OCI-LY1 (cell line): ENCODE measurements at regions not wholly inside any gene's neighbourhood (a gene's known extent, or its start where the extent isn't known, plus 50 kb on each side); places are given as distances from the start of the nearest gene placed in this dataset.

Experiments used
- CTCF ChIP-seq: fragments of 200-600 bp; sonication (generic), shearing (Covaris generic); IDR thresholded peaks from 2 replicates; pipeline ENCODE4 v1.5.1; 2017; ENCODE audit warnings: mild to moderate bottlenecking, antibody characterized with exemption, low read length, moderate library complexity, mixed read lengths
- EZH2 ChIP-seq: fragments of 200-600 bp; sonication (generic), shearing (Covaris generic); IDR thresholded peaks from 2 replicates; pipeline ENCODE4 v1.8.0; 2017; ENCODE audit warnings: borderline replicate concordance, mixed run types, mild to moderate bottlenecking, antibody characterized with exemption, low read length, moderate library complexity, mixed read lengths

- no peak for TF ChIP-seq CTCF
- no peak for TF ChIP-seq EZH2
These were observed 161.7 kb upstream of the DUSP10 start for GRCh38 chr1:221903594-221903993.
